HG02884 (cell line): ENCODE measurements at regions not wholly inside any gene's neighbourhood (a gene's known extent, or its start where the extent isn't known, plus 50 kb on each side); places are given as distances from the start of the nearest gene placed in this dataset.

ENCODE experiments used
- ATAC-seq: cut with Tn5 transposase; IDR thresholded peaks from one replicate; pipeline ENCODE4 v1.9.1; 2021; ENCODE audit warnings: mild to moderate bottlenecking, moderate library complexity; ENCODE audit not compliant: unreplicated experiment

DNA sequence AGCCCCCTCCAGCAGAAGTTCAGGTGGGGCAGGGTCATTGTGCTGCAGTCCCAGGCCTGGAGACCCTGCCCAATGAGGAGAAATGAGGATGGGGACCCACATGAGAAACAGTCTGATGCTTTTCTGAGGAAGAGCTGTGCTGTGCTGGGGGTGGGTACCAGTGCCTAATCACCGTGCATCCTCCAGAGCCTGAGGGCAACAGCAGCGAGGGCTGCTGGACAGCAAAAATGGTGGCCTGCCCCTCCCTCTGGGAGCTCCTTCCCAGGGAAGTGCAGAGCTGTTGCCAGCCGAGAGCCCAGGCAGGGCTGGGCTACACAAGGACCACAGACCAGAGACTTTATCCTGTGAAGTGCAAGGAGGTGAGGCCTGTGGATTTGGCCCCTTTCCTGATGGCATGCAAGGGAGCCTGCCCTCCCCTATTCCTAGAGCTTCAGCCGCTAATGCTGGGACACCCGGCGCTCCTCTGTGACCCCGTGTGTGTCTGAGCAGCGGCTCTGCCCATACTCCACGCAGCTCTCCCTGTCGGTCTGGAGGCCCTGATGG is 134.8 kb downstream of the DSEL start:
- no peak for ATAC-seq

DNA sequence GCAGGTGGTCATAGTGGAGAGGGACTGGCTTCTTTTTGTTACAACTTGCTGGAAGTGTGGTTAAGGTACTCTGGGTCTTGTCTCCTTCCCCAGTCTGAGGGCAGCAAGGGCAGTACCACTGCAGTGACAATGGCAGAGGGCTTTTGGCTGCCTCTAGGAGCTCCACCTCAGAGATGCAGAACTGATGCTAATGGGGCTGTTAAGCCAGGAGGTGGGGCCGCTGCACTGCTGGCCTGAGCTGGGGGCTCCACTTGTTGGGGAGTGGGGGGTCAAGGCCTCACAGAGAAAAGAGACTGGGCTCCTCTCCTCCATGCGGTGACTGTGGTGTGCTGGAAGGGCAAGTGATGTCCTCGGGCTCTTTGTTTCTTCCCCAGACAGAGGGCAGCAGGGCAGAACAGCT is 135.7 kb downstream of the DSEL start:
- no peak for ATAC-seq

DNA sequence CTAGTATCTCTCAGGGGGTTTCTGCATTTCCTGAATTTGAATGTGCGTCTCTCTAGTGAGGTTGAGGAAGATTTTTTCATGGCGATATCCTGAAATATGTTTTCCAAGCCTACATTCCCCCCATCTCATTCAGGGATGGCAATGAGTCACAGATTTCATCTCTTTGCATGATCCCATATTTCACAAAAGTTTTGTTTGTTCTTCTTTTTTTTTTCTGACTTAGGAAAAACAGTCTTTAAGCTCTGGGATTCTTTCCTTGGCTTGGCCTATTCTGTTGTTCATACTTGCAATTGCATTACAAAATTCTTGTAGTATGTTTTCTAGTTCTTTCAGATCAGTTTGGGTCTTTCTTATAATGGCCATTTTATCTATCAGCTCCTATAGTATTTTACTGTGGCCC is 136.5 kb downstream of the DSEL start:
- no peak for ATAC-seq

DNA sequence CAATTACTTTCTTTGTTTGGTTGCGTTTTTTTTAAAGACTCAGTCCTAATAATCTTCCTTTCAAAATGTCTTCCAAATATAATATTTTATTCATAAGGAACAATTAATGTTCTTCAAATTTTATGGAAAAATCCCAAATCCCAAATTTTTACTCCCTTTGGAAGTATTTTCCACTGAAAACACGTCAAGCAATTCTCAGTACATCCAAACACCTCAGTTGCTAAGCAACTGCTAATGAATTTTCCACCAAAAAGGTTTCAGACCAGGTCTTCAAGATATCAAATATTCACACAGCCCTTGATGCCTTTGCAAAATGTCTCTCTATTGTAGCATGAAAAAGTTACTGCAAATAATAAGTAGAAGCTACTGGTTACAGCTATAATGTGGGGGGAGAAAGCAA is 140.1 kb downstream of the DSEL start:
- ATAC-seq, result no peak

DNA sequence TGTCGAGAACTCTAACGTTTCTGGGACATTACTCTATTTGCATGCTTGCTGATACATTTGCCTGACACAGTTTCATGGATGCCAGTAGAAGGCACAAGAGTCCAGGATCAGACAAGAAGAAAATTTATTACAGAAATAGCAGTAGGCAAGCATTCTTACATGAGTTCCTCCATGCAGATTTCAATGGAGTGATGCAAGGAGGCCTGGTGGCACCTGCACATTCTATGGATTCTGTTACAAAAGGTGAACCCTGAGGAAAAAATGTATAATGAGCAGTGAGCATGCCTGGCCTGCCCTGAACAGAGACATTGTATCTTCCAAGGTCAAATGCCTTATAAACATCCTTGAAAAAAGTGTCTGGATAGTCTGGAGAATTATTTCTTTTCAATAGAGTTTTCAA is 142.9 kb downstream of the DSEL start:
- no peak for ATAC-seq

DNA sequence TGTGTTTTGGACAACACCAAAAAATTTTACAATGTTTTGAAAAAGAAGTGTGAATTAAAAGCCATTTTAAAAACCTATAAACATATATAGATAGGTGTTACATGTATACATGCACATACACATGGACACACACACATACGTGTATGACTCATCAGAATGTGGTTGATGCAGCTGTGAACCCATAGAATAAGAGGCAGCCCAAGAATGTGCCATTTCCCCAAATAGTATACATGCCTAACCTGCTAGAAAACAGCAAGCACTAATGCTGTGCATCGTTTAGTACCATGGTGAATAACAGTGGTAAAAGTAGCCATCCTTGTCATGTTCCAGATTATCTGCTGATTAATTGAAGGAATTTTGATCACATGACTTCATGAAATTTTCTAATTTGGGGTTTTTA is 149.0 kb downstream of the DSEL start:
- no peak for ATAC-seq

DNA sequence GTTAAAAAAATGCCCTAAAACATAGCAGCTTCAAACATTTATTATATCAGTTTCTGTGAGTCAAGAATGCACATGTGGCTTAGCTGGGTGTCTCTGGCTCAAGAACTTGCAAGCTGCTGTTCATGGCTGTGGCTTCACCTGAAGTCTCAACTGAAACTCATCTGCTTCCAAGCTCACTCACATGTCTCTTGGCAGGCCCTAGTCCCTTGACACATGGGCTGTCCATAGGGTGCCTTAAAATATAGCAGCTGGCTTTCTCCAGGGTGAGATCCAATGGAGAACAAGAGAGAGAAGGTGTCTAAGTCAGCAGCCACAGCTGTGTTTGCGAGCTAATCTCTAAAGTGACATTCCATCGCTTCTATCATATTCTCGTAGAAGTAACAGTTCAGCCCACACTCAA is 152.8 kb downstream of the DSEL start:
- no peak for ATAC-seq

DNA sequence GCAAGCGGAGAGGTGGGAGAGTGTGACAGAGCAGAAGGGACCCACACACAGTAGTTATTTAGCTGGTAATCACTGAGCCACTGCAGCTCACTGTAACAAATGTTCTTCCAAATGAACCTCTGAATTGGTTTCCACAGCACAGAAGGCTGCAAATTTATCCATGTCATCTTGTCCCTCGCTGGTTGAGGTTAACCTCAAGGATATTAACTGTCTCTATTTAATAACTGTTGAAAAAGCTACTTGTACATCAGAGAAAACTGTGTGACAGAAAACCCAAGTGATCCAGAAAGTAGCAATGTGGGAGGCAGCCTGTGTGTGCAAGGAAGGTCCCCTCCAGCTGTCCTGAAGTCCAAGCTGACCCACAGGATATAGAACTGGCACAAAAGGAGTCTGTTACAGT is 153.6 kb downstream of the DSEL start:
- no peak for ATAC-seq

DNA sequence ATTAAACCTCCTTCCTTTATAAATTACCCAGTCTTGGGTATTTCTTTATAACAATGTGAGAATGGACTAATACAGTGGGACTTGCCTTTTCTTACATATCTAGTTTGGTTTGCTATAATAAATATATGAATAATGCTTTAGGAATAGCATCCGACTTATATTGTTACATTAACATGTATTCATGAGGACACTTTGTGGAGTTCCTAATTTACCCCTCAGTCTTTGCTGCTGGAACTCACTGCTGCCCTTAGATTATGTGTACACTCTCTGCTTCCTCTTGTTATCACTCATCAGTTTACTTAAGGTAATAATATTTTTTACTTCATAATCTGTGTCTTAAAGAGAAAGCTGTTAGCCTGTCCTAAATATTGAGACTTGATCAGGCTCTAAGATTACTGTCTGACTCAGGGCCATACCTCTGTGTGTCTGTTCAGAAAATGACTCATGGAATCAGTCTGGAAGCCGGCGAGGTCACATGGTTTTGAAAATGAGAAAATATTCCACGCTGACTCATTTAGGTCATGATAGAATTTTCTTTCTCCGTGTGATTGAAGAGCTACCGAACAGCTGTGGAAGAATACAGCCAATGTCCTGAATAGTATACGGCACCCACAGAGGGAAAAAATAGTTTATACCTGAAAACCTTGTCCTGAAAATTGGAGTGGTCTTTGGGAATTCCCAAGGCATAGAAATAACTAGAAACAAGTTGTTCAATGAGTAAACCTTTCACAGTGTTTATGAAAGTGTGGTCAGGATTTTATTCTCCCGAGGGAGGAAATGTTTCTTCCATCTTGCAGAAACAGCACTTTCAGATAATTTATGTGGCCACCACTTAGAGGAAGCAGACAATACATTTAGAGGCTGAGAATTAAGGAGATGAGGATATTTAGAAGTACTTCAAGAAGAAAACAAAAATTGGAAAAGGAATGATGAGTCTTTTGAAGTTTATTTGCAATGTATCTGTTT is 156.4 kb downstream of the DSEL start:
- peak; percentile 78 for ATAC-seq

DNA sequence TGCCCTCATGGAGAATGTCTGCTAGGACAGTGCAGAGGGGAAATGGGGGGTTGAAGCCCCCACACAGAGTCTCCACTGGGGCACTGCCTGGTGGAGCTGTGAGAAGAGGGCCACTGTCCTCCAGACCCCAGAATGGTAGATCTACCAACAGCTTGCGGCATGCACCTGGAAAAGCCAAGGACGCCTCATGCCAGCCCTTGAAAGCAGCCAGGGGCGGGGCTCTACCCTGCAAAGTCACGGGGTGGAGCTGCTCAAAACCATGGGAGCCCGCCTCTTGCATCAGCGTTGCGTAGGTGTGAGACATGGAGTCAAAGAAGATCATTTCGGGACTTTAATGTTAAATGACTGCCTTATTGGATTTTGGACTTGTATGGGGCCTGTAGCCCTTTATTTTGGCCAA is 157.6 kb downstream of the DSEL start:
- ATAC-seq, result no peak

DNA sequence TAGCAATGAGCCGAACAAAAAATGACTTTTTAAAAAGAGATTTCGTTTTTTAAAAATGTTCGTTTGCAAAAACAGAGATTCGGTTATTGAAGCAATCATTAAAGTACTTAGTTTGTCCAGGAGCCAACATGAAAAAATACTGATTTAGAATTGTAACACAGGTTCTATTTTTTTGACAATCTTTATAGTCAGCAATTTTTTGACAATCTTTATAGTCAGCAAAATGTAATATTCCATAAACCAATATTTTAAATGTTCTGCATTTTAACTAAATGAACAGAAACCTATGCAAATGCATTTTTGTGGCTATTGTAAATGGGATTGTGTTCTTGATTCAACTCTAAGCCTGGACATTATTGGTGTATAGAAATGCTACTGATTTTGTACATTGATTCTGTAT is 161.8 kb downstream of the DSEL start:
- ATAC-seq, result no peak

DNA sequence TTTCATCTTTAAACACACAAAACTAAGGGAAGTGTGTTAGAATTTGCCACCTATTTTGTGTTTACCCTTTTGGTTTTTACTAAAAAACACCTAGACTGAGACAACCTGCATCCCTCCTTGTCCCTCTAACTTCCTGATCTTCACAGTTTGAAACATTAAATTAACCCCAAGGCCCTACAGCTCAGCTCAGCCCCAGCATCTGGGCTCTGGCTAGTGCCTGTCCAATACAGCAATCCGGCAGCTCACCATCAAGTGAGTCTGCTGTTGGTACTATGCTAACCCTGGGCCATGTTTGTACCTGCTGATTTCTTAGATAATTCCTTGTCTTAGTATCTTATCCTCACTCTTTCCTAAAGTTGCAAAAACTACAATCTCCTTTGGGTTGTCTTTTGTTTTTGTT is 162.4 kb downstream of the DSEL start:
- no peak for ATAC-seq

DNA sequence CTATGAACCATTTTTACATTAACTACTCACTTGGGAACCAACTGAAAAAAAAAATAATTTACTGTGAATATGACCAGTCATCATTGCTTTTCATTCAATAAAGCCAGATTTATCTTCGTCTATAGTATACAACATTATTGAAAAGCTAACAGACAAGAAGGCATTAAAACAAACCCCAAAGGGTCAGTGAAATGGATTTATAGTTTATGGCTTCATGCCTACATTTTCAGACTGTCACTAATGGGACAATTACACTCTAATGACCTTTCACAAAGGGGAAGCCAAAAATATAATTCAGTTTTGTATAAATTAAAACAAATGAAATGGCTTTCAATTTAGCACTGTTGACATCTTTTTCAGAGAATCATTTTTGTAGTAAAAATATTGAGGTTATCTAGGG is 169.1 kb downstream of the DSEL start:
- ATAC-seq, result no peak

DNA sequence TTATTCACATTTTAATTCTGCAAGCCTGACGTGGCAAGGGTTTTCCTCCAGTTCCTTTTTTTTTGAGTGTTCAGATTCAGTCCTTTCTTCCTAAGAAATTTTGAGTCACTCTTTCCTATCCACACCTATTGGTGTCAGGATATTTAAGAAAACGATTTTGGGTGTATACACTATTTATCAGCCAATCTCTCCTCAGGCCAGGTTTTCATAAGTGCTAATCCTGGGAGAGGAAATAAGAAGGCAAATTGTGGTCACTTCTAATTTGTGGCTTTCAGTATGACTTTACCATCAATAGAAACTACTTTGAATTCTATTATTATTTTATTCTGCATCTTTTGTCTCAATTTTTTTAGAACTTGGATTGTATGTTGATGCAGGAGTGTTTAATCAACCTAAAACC is 174.4 kb downstream of the DSEL start:
- no peak for ATAC-seq

DNA sequence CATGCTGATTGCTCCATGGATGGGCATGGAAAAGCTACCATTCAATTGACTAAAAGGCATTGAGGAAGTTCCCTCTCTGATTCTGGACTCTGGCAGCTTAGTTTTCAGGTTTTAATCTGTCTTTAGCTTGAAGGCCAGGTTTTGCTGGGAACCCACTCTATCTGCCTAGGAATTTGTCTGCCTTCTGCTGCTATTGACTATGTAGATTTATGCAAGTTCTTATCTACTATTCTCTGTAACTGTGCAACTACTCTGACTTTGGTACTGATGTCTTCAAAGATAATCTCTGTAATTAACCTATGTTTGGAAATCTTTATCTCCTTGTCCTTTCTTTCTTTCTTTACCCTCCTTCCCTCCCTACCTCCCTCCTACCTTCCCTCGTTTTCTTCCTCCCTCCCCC is 178.8 kb downstream of the DSEL start:
- ATAC-seq, result no peak

DNA sequence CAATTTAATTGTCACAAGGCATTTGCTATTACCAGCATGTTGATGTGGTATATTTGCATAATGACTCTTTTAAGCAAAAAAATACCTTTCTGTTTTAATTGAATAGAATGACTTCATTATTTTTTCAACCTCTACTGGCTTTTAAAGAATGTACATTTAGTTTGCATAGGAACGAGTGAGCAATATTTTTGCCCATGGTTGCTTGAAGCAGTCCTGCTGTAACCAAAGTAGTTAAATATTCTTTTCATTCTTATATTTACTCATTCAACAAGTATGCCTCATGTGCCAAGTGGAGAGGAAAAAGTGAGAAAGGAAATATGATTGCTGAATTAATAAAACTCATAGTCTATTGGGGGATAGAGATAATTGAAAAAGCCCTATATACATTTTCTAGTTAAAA is 184.7 kb downstream of the DSEL start:
- no peak for ATAC-seq

DNA sequence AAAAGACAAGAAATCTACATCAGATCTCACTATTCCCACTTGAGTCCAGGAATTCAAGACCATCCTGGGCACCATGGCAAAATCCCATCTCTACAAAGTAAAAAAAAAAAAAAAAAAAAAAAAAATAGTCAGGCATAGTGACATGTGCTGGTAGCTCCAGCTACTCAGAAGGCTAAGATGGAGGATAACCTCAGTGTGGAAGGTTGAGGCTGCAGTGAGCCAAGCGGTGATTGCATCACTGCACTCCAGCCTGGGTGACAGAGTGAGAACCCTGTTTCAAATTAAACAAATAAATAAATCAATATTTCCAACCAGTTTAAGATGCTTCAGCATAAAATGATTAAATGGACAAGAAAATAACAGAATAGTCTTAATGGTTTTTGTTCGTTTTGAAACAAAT is 197.4 kb downstream of the DSEL start:
- no peak for ATAC-seq

DNA sequence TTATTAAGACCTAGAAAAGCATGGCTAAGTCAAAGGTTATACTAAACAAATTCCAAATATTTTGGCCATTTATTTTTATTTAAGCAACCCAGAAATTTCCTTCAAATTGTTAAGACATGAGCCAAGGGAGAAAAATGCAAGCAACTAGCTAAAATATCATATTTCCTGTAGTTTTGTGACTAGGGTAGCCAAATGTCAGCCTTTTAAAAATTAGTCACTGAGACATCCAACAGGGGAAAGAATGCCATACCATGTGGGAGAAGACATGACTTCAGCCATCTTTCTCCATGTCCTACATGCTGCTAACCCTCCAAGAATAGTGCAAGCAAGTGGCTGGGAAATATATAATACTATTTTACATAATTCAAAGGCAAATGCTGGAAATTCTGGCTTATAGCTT is 197.9 kb downstream of the DSEL start:
- ATAC-seq, result no peak

DNA sequence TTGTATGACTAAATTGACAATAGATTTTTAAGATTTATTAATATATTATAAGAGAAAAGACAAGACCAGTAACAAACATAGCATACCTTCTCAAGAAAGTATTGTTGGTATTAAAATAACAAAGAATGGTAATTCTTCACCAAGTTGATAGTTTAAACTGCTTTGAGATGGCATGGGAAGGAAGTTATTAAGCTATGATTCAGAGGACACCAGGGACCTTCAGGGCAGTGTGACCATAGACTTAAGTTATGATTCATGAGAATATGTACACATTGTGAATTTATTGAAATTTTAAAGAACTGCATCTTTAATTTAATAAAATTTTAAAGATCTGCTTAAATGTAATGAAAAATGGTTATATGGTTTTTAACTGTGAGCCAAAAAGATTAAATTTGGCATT is 205.7 kb downstream of the DSEL start:
- ATAC-seq, result no peak

DNA sequence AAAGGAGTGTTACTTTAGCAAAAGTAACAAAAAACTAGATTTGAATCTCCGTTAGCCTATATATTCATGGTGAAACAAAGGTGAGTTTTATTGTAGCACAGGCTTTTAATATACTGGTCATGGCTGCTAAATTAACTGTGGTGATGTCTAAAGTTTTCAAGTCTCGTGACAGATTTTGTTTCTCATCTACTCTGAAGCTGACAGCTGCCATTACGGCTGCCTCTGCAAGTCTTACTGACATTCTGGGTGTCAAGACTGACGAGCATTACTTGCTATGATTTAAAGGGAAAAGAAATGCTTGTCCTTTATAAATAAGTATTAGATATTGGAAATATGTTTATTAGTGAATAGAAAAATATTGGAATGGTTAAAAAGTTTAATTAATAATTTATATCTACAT is 207.7 kb downstream of the DSEL start:
- ATAC-seq, result no peak

DNA sequence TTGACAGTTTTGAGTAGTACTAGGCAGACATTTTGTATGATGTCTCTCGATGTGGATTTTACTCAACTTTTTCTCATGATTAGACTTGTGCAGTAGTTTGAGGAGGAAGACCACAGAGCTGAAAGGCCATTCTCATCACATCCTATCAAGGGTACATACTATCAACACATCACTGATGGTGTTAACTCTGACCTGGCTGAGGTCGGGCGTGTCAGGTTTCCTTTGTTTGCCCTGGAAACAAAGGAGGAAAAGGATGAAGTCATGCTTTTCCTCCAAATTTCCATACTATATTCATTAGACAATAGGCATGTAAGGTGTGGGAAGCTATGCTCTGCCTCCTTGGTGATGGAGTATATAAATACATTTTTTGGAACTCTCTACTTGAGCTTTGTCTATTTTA is 211.1 kb downstream of the DSEL start:
- ATAC-seq, result no peak

DNA sequence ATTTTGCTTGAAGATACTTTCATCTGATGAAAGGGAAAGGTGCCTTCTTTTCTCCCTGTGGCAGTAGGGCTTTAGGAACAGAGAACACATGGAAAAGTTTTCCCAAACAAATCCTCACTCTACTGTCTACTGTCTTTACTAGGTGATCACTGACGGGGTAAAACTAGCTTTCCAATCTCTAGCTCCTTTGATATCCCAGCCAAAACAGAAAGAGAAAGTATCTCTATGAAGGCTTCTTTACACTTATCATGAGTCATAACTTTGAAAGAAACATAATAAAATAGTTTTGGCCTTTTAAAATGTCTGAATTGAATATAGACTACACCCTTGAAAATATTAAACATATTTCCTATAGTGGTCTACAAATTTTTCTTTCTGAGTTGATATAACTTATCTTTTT is 214.5 kb downstream of the DSEL start:
- no peak for ATAC-seq

DNA sequence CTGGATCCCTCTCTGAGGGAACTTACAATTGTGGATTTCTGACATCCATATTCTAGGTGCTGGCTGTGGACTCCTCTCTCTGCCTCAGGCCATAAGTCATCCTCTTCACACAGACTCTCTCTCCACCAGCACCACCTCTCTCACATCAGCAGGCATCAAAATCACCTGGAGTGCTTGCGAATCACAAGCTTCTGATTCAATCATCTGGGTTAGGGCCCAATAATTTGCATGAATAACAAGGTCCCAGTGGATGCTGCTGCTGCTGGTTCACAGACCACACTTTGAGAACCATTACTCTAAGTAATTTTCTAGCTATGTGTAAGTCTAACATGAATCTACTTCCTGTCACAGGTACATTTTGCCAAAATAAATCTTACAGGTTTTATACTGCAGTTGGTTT is 214.9 kb downstream of the DSEL start:
- ATAC-seq, result no peak
